Activated CD8-positive, alpha-beta memory T cell treated with anti-CD3 and anti-CD28 coated beads, Interleukin-2, amount 50 U/mL, for 4 hours (primary cell): ENCODE measurements at regions not wholly inside any gene's neighbourhood (a gene's known extent, or its start where the extent isn't known, plus 50 kb on each side); places are given as distances from the start of the nearest gene placed in this dataset.
"Not testable (repeated sequence)": the region's sequence is repeated elsewhere in the genome, so short reads cannot be mapped to it uniquely, and the experiment has no call there.

Experiments
- DNase-seq: peaks from one replicate; pipeline ENCODE4 v3.0.0-alpha.2; 2020

DNA sequence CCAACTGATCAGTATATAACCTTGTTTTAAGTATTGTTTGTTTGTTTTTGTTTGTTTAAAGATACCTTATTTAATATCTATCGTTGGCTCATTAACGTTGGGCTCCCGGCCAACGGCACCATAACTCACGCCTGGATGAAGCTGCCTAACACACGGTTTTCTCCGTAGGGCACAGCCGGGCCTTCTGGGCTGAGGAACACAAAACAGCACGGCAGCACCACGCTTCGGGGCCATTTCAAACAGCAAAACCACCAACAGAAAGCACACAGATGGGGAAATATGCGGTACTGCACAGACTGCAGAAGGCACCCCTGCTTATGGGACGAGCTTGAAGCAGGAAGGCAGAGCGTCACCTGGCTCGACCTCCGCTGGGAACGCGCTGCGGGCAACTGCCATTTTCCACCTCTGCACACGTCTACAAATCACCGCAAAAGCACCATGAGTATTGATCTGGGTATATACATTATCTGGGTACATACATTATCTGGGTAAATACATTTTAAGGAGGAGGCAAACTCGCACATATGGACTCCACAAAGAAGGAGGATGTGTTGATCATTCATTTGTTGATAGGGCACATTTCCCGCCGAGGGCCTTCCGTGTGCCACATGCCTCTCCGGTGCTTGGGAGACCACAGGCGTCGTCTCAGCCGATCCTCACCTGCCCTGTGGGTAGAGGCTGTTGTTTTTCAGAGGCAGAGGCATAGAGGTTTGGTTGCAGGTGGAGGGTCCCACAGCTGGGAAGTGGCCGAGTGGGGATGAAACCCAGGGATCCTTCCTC lies 123.7 kb upstream of the ATP2B2 start:
- no peak for DNase-seq

DNA sequence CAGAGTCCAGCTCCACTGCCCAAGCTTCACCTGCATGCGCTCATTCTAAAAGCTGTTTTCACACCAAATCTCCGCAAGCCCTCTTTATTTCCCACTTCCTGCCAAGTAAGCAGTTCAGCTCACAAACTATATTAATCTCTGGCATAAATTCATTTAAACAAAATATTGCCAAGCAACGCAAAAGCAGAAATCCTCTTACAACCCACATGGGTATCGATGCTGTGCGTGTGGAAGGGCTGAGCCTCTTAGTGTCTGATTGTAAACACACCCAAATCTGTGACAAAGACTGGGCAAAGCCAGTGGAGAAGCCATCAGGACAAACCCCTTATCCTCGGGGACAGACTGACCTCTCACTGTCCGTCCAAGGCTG lies 124.3 kb upstream of the ATP2B2 start:
- DNase-seq: no peak

DNA sequence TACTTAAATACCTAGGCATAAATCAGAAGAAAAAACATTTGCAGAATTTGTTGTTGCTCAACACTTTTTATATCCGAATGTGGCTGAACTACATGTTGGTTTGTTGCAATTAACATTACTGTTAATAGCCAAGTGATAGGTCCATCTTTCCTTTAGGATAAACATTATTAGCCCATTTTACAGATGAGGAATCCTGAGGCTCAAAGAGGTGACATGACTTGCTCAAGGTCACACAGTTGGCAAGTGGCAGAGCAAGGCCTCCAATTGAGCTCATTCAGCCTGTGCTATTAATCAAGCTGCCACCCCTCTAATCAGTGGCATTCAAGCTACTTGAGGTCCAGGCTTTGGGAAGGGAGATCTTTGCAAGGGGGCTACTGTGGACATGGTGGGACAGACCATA lies 125.8 kb upstream of the ATP2B2 start:
- no peak for DNase-seq

DNA sequence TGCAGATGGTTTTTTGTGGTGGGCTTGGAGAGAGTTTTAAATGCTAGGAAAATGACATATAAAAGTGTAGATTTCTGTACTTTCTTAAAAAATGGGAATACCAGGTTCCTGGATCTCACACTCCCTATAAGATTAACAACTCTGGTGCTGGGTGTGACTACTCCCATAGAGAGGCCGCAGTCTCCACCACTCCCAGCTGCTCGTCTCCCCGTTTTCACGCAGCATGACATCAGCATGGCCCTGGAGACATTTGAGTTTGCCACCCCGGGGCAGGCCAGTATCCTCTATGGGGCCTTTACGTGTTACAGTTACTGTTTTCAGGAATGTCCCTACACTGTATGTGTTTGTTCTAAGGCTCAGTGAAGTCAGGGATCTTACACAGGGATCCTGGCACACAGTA lies 126.7 kb upstream of the ATP2B2 start:
- DNase-seq: no peak

DNA sequence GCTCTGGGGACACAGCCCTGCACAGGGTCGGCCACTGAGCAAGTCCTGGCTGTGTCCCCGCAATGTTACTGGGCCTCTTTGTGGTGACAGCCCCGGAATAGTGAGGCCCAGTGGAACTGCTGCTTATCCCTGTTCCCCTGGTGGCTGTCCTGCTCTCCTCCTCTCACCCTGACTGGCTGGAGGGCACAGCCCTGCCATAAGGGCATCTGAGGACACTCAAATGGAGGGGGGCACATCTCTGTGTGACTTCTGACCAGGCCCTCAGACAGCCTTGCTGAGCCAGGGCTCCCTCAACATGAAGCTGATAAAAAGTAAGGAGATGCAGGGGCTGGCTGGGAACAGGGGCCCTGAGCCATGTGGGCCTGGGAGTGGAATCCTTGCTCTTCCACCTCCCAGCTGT lies 127.4 kb upstream of the ATP2B2 start:
- no peak for DNase-seq

DNA sequence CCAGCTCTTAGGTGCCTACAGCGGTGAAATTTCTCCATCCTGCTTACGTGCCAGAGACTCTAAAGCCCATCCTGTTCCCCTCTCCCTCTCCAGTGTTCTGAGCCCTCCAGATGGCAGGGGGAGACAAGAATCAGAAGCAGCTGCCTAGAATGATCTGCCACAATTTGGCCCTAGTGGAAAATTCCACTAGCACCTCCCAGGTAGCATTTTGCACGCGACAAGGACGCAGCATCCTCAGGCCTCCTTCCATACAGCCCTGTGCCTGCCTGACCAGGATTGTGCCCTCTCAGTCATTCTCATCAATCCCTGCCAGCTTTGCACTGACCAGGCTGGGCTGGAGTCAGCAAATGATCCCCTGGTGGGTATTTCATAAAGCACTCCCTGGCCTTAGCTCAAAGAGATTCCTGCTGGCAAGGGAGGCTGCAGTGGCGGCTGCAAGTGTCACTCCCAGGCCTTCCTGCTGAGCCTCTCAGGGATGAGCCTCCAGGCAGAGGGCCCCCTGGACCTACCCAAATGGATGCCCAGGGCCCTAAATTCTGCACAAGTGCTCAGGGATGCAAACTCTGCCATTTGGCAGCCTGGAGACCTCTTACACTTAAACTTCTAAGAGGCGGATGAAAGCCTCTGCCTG lies 130.2 kb upstream of the ATP2B2 start:
- no peak for DNase-seq

DNA sequence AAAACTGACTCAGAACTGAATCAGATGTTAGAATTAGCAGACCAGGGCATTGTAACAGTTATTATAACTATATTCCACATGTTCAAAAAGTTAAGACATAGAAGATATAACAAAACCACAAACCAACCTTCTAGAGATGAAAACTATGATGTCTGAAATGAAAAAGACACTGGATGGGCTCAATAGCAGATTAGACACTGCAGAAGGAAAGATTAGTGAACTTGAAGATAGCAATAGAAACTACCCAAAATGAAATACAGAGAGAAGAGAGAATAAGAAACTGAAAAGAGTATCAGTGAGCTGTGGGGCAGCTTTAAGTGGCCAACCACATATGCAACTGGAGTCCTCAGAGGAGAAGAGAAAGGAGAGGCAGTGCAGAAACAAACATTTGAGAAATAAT lies 132.0 kb upstream of the ATP2B2 start:
- no peak for DNase-seq

DNA sequence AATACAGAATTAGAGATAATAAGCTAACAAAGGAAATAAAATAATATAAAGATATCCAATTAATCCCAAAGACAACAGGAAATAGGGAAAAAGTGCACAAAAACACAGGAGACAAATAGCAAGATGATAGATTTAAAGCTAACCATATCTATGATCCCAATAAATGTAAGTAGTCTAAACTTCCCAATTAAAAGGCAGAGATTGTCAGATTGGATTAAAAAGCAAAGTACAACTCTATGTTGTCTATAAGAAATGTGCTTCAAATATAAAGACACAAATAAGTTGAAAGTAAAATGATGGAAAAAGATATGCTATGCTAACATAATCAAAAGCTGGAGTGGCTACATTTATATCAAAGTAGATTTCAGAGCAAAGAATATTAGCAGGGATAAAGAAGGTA lies 133.1 kb upstream of the ATP2B2 start:
- no peak for DNase-seq

DNA sequence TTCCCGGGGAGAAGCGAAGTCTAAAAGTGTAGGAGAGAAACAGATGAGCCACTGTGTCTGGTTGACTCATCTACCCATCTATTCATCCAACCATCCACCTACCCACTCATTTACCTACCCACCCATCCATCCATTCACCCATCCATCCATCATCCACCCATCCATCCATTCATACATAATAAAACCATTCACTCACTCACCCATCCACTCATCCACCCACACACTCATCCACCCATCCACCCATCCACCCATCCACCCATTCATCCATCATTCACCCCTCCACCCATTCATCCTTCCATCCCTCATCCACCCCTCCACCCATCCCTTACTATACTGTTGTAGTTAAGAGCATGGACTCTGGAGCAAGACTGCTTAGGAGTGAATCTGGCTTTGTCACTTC lies 136.4 kb upstream of the ATP2B2 start:
- DNase-seq: no peak

DNA sequence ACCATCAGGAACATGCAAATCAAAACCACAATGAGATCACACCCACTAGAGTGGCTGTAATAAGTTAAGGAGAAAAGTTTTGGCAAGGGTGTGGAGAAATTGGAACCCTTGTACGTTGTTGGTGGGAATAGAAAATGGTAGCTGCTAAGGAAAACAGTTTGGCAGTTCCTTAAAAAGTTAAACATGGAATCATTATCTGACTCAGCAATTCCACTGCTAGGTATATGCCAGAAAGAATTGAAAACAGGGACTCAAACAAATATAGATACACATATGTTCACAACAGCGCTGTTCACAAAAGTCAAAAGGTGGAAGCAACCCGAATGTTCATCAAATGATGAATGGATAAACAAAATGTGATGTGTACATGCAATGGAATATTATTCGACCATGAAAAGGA lies 138.8 kb upstream of the ATP2B2 start:
- DNase-seq: no peak

DNA sequence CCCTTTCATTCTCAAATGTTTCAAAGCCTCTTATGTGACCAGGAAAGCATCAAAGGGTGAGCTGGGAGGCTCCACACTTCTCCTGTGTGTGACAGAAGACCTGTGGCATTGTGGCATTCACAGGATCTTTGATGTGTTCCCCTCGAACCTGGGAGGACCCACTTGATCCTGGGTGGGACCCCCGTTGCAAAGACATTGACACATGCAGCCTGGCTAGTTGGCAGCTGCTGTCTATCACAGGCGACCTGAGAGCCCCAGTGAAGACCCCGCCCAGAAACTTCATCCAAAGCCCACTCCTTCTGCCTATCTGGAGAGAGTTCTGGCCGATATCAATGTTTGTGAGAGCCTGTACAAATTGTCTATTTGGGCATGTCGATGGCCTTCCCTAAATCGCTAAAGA lies 140.4 kb upstream of the ATP2B2 start:
- DNase-seq: no peak

DNA sequence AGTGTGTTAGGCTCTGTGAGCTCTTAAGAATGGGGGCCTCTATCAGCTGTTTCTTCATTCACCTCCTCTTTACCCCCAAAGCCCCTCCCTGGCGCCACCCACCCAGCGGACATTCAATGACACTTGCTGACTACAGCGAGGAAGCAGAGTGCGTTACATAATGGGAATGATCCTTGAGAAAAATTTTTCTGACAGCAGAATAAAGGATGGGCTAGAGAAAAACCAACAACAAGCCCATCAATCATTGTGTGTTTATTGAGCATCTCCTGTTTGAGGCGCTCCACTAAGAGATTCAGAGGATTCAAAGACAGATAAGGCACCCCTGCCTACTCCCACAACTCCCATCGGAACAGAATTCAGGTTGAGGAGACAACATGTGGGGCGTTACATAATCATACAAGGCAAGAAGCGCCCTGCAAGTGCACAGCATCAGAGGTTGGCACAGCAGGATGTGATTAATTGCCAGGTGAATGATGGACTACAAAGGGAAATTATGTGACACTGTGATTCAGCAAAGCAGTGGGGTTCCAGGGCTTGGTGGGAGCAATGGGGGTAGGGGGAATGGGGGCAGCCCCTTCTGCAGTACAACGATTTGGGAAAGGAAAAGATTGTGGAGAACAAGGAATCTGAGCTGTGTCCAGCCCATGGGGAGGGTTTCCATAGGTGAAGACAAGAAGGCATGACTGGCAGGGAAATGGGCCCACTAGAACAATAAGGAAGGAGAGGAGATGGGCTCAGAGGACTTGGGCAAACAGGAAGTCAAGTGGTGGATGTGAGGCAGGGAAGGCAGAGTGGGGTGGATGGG lies 141.3 kb upstream of the ATP2B2 start:
- DNase-seq: no peak

DNA sequence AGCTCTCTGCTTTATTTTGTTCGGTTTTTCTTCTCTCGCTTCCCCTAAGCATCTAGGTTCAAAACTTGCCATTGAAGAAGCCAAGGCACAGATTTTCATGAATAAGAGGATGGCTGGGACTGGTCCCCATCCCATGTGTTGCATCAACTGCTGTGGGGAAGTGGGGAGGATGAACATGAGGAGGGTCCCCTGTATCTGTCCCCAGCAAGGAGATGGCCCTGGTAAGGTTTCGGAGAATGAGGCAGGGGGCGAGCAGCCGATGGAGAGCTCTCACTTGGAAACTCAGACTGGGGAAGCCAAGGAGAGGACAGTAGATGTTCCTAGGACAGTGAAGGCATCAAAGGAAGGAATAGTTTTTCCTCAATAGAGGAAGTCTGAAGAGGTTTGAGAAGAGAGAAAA lies 142.0 kb upstream of the ATP2B2 start:
- no peak for DNase-seq

DNA sequence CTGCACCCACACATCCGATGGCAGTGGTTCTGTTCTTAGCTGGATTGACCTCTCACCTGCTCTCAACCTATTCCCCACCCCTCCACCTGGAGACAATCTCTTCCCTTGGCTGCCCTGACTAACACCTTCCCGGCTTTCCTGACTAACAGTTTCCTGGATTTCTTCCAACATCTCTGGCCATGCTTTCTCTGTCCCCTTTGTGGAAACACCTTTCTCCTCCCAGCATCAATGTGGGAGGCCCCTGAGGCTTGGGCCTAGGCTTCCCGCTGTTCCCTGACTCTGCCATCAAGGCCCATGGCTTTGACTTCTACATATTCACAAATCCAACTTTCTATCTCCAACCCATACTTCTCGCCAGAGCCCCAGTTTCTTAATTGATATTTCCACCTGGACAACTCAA lies 142.8 kb upstream of the ATP2B2 start:
- DNase-seq: no peak

DNA sequence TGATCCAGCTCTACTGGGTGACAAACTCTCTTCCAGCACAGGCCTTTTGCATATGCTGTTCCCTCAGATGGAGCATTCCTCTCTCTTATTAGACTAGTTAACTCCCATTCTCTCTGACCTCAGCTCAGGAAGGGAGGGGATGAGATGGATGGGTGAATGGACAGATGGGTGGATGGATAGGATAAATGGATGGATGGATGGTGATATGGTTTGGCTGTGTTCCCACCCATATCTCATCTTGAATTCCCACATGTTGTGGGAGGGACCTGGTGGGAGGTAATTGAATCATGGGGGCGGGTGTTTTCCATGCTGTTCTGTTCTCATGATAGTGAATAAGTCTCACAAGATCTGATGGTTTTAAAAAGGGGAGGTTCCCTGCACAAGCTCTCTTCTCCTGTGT lies 144.1 kb upstream of the ATP2B2 start:
- DNase-seq: not testable (repeated sequence)

DNA sequence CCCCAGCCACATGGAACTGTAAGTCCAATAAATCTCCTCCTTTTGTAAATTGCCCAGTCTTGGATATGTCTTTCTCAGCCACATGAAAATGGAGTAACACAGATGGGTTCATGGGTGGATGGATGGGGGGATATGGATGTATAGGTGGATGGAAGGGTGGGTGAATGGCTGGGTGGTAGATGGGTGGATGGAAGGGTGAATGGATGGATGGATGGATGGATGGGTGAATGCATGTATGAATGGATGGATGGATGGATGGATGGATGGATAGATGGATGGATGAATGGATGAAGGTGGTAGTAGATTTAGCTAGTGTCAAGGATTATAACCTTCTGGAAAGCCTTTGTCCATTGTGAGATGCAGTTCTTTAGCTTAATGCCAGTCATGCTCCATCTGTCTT lies 146.1 kb upstream of the ATP2B2 start:
- DNase-seq: no peak

DNA sequence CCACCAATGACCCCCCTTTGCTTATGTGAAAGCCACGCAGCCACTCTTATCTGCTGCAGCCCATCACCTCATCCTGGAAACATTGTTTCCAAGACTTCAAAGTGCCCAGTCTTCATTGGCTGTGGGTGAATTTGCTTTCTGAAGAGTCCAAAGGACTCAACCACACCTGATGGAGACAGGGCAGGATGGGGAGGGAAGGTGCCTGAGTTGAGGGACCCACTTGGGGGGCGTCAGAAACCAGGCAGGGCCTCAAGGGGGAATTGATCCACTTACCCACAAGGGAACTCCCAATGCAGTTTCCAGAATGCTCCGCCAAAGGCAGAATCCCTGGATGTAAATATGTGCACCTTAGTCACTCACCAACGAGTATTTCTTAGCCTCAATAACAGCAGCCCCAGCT lies 147.9 kb upstream of the ATP2B2 start:
- no peak for DNase-seq

DNA sequence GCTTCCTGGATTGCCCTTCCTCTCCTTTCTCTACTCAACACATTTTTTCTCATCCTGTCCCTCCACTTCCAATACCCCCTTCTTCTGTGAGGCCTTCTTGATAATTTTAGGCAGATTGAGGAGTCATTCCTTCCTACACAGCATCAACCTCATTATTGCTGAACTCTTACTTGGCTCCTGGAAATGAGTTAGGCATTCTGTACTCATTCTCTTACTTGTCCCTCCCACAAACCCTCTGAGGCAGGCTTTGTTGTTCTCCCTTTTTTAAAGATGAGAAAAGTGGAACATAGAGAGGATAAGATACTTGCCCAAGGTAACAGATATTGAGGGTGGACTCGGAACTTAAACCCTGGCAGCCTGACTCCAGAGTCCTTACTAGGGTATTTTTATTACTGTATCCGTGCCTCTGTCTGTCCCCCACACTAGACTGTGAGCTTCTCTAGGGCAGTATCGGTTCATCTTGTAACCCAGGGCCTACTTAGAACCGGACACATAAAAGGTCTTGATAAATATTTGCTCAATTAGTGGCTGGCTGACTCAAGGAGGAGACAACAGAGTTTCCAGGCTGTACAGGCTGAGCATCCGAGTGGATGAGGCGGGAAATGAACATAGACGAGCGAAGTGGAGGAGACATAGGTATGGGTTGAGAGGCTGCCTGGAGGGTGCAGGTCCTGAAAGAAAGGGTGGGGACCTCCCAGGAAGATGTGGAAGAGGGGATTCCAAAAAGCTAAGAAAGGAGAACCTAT lies 148.7 kb upstream of the ATP2B2 start:
- no peak for DNase-seq

DNA sequence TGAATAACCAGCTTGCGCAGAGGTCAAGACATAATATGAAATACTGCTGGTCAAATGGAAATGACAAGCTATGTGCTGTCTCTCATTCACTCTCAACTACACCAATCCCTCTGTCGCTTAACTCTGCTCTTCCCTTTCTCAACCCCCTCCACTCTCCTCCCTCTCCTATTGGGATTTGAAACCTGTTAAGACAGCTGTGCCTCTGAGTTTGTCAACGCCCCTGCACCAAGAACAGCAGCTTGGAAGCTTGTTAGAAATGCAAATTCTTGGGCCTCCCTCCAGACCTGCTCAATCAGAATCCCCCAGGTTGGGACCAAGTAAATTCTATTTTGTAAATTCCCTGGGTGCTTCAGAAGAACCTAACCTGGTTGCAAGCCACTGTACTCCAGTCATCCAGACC lies 149.7 kb upstream of the ATP2B2 start:
- no peak for DNase-seq

DNA sequence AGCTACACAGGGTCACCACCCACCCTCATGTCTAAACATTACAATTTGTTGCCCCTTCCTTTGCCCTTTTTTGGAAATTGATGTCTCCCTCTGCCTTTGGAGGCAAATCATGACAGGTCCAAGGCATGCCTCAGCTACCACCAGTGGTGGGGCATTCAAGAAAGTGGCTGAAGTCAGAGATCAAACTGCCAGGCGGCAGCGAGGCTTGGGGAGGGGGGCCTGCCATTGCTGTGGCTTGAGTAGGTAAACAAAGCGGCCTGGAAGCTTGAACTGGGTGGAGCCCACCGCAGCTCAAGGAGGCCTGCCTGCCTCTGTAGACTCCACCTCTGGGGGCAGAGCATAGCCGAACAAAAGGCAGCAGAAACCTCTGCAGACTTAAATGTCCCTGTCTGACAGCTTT lies 152.0 kb upstream of the ATP2B2 start:
- not testable (repeated sequence) for DNase-seq

DNA sequence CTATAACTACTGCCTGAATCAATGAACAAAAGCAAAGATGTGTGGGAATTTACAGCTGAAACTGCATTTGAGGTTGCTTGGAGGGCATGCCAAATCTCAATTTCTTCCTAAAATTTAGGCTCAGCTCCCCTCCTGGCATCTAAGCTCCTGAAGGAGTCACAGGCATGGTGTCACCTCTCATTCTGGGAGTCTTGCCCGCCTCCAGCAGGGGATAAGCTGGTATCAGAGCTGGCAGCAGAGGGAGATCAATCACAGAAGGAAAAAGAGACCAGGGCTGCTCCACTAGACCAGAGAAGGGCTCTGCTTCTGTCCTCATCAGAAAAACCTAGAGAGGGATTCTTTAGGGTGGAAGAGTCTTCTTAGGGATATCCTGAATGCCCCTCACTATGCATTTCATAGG lies 150.4 kb upstream of the SLC6A11 start:
- DNase-seq: no peak

DNA sequence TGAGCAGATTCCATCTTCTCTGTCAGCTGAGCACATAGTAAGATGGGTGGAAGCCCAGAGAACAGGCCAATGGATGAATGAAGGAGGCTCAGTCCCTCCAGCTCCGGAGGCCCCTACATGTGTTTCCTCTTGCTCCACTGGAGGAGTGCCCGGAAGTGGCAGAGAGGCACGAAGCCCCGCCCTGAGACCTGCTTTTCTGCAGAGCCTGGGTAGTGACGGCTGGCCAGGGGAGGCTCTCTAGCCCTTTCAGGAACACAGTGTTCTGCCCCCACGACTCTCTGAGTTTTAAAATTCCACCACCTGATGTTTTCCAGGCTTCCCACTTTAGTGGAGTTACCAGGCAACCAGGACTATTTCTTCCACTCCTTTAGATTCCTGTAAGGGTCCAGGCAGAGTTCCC lies 149.4 kb upstream of the SLC6A11 start:
- DNase-seq: no peak

DNA sequence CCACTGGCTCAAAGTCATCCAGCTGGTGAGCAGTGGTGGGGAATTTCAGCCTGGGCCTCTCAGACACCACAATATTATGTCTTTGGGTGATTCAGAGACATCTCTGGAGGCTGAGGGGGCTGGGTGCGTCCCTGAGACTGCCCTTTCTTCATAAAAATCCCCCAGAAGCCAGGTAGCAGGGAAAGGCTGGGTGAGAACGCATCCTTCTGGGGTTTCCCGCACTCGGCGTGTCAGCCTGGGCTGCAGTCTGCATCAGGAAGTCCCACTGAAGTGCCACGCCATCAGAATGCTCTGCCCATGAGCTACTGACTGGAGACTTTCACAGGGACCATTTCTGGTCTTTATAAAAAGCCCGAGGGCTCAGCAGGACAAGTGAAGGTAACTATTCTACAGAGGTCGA lies 148.8 kb upstream of the SLC6A11 start:
- DNase-seq: no peak
